GM19452 (cell line): ENCODE measurements at regions not wholly inside any gene's neighbourhood (a gene's known extent, or its start where the extent isn't known, plus 50 kb on each side); places are given as distances from the start of the nearest gene placed in this dataset.
"Not testable (repeated sequence)": the region's sequence is repeated elsewhere in the genome, so short reads cannot be mapped to it uniquely, and the experiment has no call there.

Experiments used
- ATAC-seq: cut with Tn5 transposase; IDR thresholded peaks from one replicate; pipeline ENCODE4 v1.9.1; 2021; ENCODE audit not compliant: unreplicated experiment

GRCh38 chr19:31444931-31445330 lies 95.7 kb upstream of the TSHZ3 start:
- ATAC-seq: no peak

GRCh38 chr19:31445406-31445805 lies 96.2 kb upstream of the TSHZ3 start:
- no peak for ATAC-seq

- no peak for ATAC-seq
Observed at GRCh38 chr19:31448221-31448657, 99.0 kb upstream of the TSHZ3 start.

- no peak for ATAC-seq
Observed at GRCh38 chr19:31449379-31449778, 100.1 kb upstream of the TSHZ3 start.

- ATAC-seq: no peak
Observed at GRCh38 chr19:31450696-31451095, 101.5 kb upstream of the TSHZ3 start.

GRCh38 chr19:31451686-31452330 lies 102.6 kb upstream of the TSHZ3 start:
- ATAC-seq: no peak

GRCh38 chr19:31459430-31459829 lies 110.2 kb upstream of the TSHZ3 start:
- ATAC-seq: no peak

GRCh38 chr19:31461814-31462539 lies 112.7 kb upstream of the TSHZ3 start:
- ATAC-seq: no peak

GRCh38 chr19:31470229-31470939 lies 121.1 kb upstream of the TSHZ3 start:
- ATAC-seq: no peak

- ATAC-seq: no peak
Observed at GRCh38 chr19:31470952-31471351, 121.7 kb upstream of the TSHZ3 start.

- ATAC-seq: no peak
Observed at GRCh38 chr19:31478241-31478640, 129.0 kb upstream of the TSHZ3 start.

- no peak for ATAC-seq
Observed at GRCh38 chr19:31483226-31483857, 134.1 kb upstream of the TSHZ3 start.

GRCh38 chr19:31484858-31485410 lies 135.7 kb upstream of the TSHZ3 start:
- not testable (repeated sequence) for ATAC-seq

- ATAC-seq: no peak
Observed at GRCh38 chr19:31485472-31485871, 136.2 kb upstream of the TSHZ3 start.

- no peak for ATAC-seq
Observed at GRCh38 chr19:31491242-31491641, 142.0 kb upstream of the TSHZ3 start.

- ATAC-seq: no peak
Observed at GRCh38 chr19:31492050-31492449, 142.8 kb upstream of the TSHZ3 start.

GRCh38 chr19:31496076-31496475 lies 146.8 kb upstream of the TSHZ3 start:
- ATAC-seq: no peak

- ATAC-seq: no peak
Observed at GRCh38 chr19:31497709-31498108, 148.5 kb upstream of the TSHZ3 start.

- ATAC-seq: no peak
Observed at GRCh38 chr19:31498781-31499180, 149.5 kb upstream of the TSHZ3 start.

- ATAC-seq: no peak
Observed at GRCh38 chr19:31499281-31500196, 150.3 kb upstream of the TSHZ3 start.
